ENCODE measurements at regions not wholly inside any gene's neighbourhood (a gene's known extent, or its start where the extent isn't known, plus 50 kb on each side); places are given as distances from the start of the nearest gene placed in this dataset.
"Not testable (repeated sequence)": the region's sequence is repeated elsewhere in the genome, so short reads cannot be mapped to it uniquely, and the experiment has no call there.

- no peak overlapping the region for H3K4me3 Mint-ChIP-seq
- H3K27me3 Mint-ChIP-seq = no peaks in the 10 kb centered on the region
- intact Hi-C loops (cut with micrococcal nuclease) = no loop called here
- POLR2A ChIA-PET = no interaction called here
- H3K36me3 Mint-ChIP-seq = no peaks in the 10 kb centered on the region
- no peak for DNase-seq
- no peaks in the 10 kb centered on the region for H3K4me1 Mint-ChIP-seq (ENCODE audit: low read depth)
- H3K27ac Mint-ChIP-seq = no peak overlapping the region
- no peaks in the 10 kb centered on the region for H3K9me3 Mint-ChIP-seq
- CTCF ChIA-PET = no interaction called here
These were observed 124.8 kb upstream of the MAP1LC3B2 start for GRCh38 chr12:116434155-116435011.

- Mint-ChIP-seq H3K4me1 (ENCODE audit: low read depth) (no peaks in the 10 kb centered on the region), H3K4me3 (no peak overlapping the region), H3K9me3 (no peaks in the 10 kb centered on the region), H3K36me3 (no peaks in the 10 kb centered on the region), H3K27me3 (no peaks in the 10 kb centered on the region), H3K27ac (no peak overlapping the region)
- ChIA-PET CTCF (no interaction called here), POLR2A (no interaction called here)
- no peak for DNase-seq
- intact Hi-C loops (cut with micrococcal nuclease) = no loop called here
These were observed 123.2 kb upstream of the MAP1LC3B2 start for GRCh38 chr12:116435984-116436383.

- POLR2A ChIA-PET = no interaction called here
- no peak for DNase-seq
- no peak overlapping the region for H3K4me3 Mint-ChIP-seq
- H3K36me3 Mint-ChIP-seq = no peaks in the 10 kb centered on the region
- CTCF ChIA-PET = no interaction called here
- H3K27ac Mint-ChIP-seq = no peak overlapping the region
- no peaks in the 10 kb centered on the region for H3K4me1 Mint-ChIP-seq (ENCODE audit: low read depth)
- no peaks in the 10 kb centered on the region for H3K9me3 Mint-ChIP-seq
- intact Hi-C loops (cut with micrococcal nuclease) = no loop called here
- H3K27me3 Mint-ChIP-seq = no peaks in the 10 kb centered on the region
These were observed 122.5 kb upstream of the MAP1LC3B2 start for GRCh38 chr12:116436561-116437249.

- Mint-ChIP-seq H3K36me3 (no peaks in the 10 kb centered on the region), H3K4me1 (ENCODE audit: low read depth) (peaks cover 8% of the 10 kb centered on the region), H3K27me3 (no peaks in the 10 kb centered on the region), H3K4me3 (no peak overlapping the region), H3K27ac (no peak overlapping the region), H3K9me3 (no peaks in the 10 kb centered on the region)
- ChIA-PET POLR2A (no interaction called here), CTCF (no interaction called here)
- no peak for DNase-seq
- intact Hi-C loops (cut with micrococcal nuclease) = loop anchor here (10.0 kb wide), 1 partner anchor 154 kb away; no protein-coding TSS in a partner anchor
These were observed 117.9 kb upstream of the MAP1LC3B2 start for GRCh38 chr12:116441292-116441691.

GRCh38 chr12:116442304-116442703 lies 116.9 kb upstream of the MAP1LC3B2 start:
- no peaks in the 10 kb centered on the region for H3K27me3 Mint-ChIP-seq
- no peak overlapping the region for H3K4me3 Mint-ChIP-seq
- H3K27ac Mint-ChIP-seq = no peak overlapping the region
- POLR2A ChIA-PET = no interaction called here
- CTCF ChIA-PET = no interaction called here
- H3K4me1 Mint-ChIP-seq (ENCODE audit: low read depth) = peaks cover 8% of the 10 kb centered on the region
- no peaks in the 10 kb centered on the region for H3K36me3 Mint-ChIP-seq
- no peak for DNase-seq
- intact Hi-C loops (cut with micrococcal nuclease) = loop anchor here (10.0 kb wide), 1 partner anchor 152 kb away; no protein-coding TSS in a partner anchor
- H3K9me3 Mint-ChIP-seq = no peaks in the 10 kb centered on the region

GRCh38 chr12:116442946-116443345 lies 116.2 kb upstream of the MAP1LC3B2 start:
- Mint-ChIP-seq H3K4me3 (no peak overlapping the region), H3K27me3 (no peaks in the 10 kb centered on the region), H3K4me1 (ENCODE audit: low read depth) (peaks cover 8% of the 10 kb centered on the region), H3K27ac (no peak overlapping the region), H3K9me3 (no peaks in the 10 kb centered on the region), H3K36me3 (no peaks in the 10 kb centered on the region)
- CTCF ChIA-PET = no interaction called here
- POLR2A ChIA-PET = no interaction called here
- no peak for DNase-seq
- intact Hi-C loops (cut with micrococcal nuclease) = loop anchor here (10.0 kb wide), 1 partner anchor 152 kb away; no protein-coding TSS in a partner anchor

GRCh38 chr12:116443821-116444589 lies 115.2 kb upstream of the MAP1LC3B2 start:
- DNase-seq = peak; percentile 47
- Mint-ChIP-seq H3K9me3 (no peaks in the 10 kb centered on the region), H3K27me3 (no peaks in the 10 kb centered on the region), H3K4me1 (ENCODE audit: low read depth) (peaks cover 8% of the 10 kb centered on the region), H3K4me3 (no peak overlapping the region), H3K36me3 (no peaks in the 10 kb centered on the region), H3K27ac (no peak overlapping the region)
- intact Hi-C loops (cut with micrococcal nuclease) = loop anchor here (10.0 kb wide), 1 partner anchor 151 kb away; no protein-coding TSS in a partner anchor
- CTCF ChIA-PET = no interaction called here
- POLR2A ChIA-PET = no interaction called here

GRCh38 chr12:116444590-116444943 lies 114.6 kb upstream of the MAP1LC3B2 start:
- Mint-ChIP-seq H3K4me1 (ENCODE audit: low read depth) (peaks cover 8% of the 10 kb centered on the region), H3K27ac (no peak overlapping the region), H3K4me3 (no peak overlapping the region), H3K27me3 (no peaks in the 10 kb centered on the region), H3K36me3 (no peaks in the 10 kb centered on the region), H3K9me3 (no peaks in the 10 kb centered on the region)
- POLR2A ChIA-PET = no interaction called here
- intact Hi-C loops (cut with micrococcal nuclease) = loop anchor here (10.0 kb wide), 1 partner anchor 150 kb away; no protein-coding TSS in a partner anchor
- CTCF ChIA-PET = no interaction called here
- no peak for DNase-seq

- no peaks in the 10 kb centered on the region for H3K27me3 Mint-ChIP-seq
These were observed 110.9 kb upstream of the MAP1LC3B2 start for GRCh38 chr12:116448165-116448739.

GRCh38 chr12:116450406-116450910 lies 108.7 kb upstream of the MAP1LC3B2 start:
- POLR2A ChIA-PET = no interaction called here
- H3K4me1 Mint-ChIP-seq (ENCODE audit: low read depth) = no peaks in the 10 kb centered on the region
- H3K27me3 Mint-ChIP-seq = no peaks in the 10 kb centered on the region
- no peaks in the 10 kb centered on the region for H3K36me3 Mint-ChIP-seq
- intact Hi-C loops (cut with micrococcal nuclease) = no loop called here
- DNase-seq = no peak
- H3K27ac Mint-ChIP-seq = no peak overlapping the region
- H3K4me3 Mint-ChIP-seq = no peak overlapping the region
- no peaks in the 10 kb centered on the region for H3K9me3 Mint-ChIP-seq
- CTCF ChIA-PET = no interaction called here

More at GRCh38 chr12:116448165-116448739, 110.9 kb upstream of the MAP1LC3B2 start:
- H3K4me1 Mint-ChIP-seq (ENCODE audit: low read depth) = peaks cover 8% of the 10 kb centered on the region
- no peak for DNase-seq
- ChIA-PET CTCF (no interaction called here), POLR2A (no interaction called here)
- H3K27ac Mint-ChIP-seq = no peak overlapping the region
- H3K9me3 Mint-ChIP-seq = no peaks in the 10 kb centered on the region
- H3K4me3 Mint-ChIP-seq = no peak overlapping the region
- H3K36me3 Mint-ChIP-seq = no peaks in the 10 kb centered on the region
- intact Hi-C loops (cut with micrococcal nuclease) = loop anchor here (10.0 kb wide), 1 partner anchor 147 kb away; no protein-coding TSS in a partner anchor

- H3K9me3 Mint-ChIP-seq; H3K4me3 Mint-ChIP-seq; intact Hi-C loops (cut with micrococcal nuclease); POLR2A ChIA-PET; H3K27me3 Mint-ChIP-seq; DNase-seq; H3K27ac Mint-ChIP-seq; H3K36me3 Mint-ChIP-seq; CTCF ChIA-PET; H3K4me1 Mint-ChIP-seq (ENCODE audit: low read depth): not testable (repeated sequence)
These were observed 106.2 kb upstream of the MAP1LC3B2 start for GRCh38 chr12:116452975-116453374.

GRCh38 chr12:116453631-116454030 lies 105.5 kb upstream of the MAP1LC3B2 start:
- ChIA-PET POLR2A (no interaction called here), CTCF (interaction anchor here (0.9 kb wide), 1 partner anchor 147 kb away, joined by 3 read pairs; no protein-coding TSS in a partner anchor)
- H3K4me3 Mint-ChIP-seq = no peak overlapping the region
- intact Hi-C loops (cut with micrococcal nuclease) = no loop called here
- no peaks in the 10 kb centered on the region for H3K36me3 Mint-ChIP-seq
- H3K27me3 Mint-ChIP-seq = no peaks in the 10 kb centered on the region
- no peaks in the 10 kb centered on the region for H3K9me3 Mint-ChIP-seq
- H3K27ac Mint-ChIP-seq = no peak overlapping the region
- H3K4me1 Mint-ChIP-seq (ENCODE audit: low read depth) = no peaks in the 10 kb centered on the region
- no peak for DNase-seq

Data from activated CD4-positive, alpha-beta memory T cell treated with anti-CD3 and anti-CD28 coated beads for 36 hours (primary cell).